ENCODE measurements at regions not wholly inside any gene's neighbourhood (a gene's known extent, or its start where the extent isn't known, plus 50 kb on each side); places are given as distances from the start of the nearest gene placed in this dataset.
A peak's percentile ranks its signal among the peaks of the same experiment; 100 is the strongest.

DNA sequence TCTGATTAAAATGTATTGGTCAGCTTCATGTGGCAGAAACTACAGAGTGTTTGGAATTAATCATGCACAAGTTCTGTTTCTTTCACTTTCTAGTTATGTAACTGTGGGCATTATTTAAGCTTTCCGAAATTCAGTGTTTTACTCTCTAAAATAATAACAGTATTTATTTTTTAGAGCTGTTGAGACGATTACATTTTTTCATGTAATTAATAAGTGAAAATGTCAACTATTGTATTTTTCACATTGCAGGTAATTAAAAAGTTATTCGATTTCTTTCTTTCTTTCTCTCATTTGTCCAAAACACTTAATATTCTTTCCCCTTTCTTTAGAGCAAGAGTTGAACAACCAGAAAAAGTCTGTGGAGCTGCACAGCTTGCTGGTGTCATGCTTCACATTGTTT is 559.4 kb upstream of the PCDH20 start:
- no peak for FAIRE-seq
- TF ChIP-seq, protein P1, sequence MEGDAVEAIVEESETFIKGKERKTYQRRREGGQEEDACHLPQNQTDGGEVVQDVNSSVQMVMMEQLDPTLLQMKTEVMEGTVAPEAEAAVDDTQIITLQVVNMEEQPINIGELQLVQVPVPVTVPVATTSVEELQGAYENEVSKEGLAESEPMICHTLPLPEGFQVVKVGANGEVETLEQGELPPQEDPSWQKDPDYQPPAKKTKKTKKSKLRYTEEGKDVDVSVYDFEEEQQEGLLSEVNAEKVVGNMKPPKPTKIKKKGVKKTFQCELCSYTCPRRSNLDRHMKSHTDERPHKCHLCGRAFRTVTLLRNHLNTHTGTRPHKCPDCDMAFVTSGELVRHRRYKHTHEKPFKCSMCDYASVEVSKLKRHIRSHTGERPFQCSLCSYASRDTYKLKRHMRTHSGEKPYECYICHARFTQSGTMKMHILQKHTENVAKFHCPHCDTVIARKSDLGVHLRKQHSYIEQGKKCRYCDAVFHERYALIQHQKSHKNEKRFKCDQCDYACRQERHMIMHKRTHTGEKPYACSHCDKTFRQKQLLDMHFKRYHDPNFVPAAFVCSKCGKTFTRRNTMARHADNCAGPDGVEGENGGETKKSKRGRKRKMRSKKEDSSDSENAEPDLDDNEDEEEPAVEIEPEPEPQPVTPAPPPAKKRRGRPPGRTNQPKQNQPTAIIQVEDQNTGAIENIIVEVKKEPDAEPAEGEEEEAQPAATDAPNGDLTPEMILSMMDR (IDR thresholded peaks at IDR 0.05; ENCODE audit: insufficient read depth, missing control alignments): no peak
- DNase-seq (ENCODE audit: insufficient read length, low spot score): no peak

DNA sequence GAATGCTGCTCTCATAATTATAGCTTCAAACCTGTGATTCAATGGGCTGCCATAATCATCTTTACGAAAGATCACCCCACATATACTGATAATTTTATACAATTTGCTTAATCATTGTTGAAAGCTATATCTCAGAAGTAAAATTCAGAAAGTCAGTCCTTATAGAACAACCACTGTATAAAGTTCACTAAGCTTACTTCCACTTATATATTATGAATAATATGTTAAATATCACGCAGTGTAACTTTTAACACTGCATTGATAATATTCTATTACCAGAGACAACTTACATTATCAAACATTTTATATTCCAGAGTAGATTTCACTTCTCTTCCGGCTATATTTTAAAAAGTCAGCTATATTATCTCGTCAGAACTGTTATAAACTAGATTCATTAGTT is 550.1 kb upstream of the PCDH20 start:
- FAIRE-seq: no peak
- no peak for DNase-seq (ENCODE audit: insufficient read length, low spot score)
- TF ChIP-seq, protein P1 (IDR thresholded peaks at IDR 0.05; ENCODE audit: insufficient read depth, missing control alignments): no peak

DNA sequence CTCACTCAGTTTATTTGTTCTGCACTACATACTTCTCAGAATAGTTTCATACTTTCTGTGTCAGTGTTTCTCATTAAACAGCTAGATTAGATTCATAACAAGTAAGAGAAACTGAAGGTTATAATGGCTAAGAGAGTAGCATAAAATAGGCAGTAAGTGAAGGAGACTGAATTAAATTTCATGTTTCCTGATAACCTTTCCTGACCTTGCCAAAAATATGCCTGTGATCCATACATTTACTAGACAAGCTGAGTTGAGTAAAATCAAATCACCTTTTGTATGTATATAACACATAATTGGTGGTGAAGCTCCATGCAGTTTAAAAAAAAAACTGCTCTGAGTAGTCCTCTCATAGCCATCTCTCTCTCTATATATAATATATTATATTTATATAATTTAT is 545.3 kb upstream of the PCDH20 start:
- TF ChIP-seq, protein P1 (IDR thresholded peaks at IDR 0.05; ENCODE audit: insufficient read depth, missing control alignments): no peak
- no peak for FAIRE-seq

DNA sequence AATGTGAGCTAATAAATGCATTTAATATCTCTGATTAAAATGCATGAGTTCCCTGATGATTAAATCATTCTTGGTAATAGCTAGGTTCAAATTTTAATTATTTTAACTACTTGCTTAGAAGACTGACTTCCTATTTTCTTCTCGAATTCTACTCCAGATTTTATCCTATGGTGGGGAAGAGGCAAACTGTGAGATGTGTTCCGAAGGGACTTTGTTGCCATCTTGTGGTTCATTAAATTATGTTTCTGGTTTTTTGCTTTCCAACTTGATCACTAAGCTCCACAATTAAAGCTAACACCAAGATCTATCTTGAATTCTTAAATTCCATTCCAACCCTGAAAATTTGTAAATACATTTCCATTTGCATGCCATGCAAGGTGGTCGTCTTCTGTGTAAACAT is 538.4 kb upstream of the PCDH20 start:
- FAIRE-seq (peak; percentile 83), DNase-seq (ENCODE audit: insufficient read length, low spot score) (no peak)
- TF ChIP-seq, protein P1 (IDR thresholded peaks at IDR 0.05; ENCODE audit: insufficient read depth, missing control alignments): peak; percentile 43

More for the DNA sequence above, 545.3 kb upstream of the PCDH20 start:
- no peak for DNase-seq (ENCODE audit: insufficient read length, low spot score)

DNA sequence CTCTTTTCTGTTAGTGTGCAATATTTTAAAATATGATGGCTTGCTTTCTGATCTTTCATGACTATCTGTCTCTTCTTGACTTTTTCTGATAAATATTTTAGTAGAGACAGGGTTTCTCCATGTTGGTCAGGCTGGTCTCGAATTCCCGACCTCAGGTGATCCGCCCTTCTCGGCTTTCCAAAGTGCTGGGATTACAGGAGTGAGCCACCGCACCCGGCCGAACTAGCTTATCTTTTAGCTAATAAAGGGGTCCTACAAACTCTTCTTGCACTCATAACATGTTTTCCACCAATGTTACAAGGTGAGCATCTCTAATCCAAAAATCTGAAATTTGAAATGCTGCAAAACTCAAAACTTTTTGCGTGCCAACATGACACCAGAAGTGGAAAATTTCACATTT is 535.2 kb upstream of the PCDH20 start:
- TF ChIP-seq, protein P1 (IDR thresholded peaks at IDR 0.05; ENCODE audit: insufficient read depth, missing control alignments): no peak

DNA sequence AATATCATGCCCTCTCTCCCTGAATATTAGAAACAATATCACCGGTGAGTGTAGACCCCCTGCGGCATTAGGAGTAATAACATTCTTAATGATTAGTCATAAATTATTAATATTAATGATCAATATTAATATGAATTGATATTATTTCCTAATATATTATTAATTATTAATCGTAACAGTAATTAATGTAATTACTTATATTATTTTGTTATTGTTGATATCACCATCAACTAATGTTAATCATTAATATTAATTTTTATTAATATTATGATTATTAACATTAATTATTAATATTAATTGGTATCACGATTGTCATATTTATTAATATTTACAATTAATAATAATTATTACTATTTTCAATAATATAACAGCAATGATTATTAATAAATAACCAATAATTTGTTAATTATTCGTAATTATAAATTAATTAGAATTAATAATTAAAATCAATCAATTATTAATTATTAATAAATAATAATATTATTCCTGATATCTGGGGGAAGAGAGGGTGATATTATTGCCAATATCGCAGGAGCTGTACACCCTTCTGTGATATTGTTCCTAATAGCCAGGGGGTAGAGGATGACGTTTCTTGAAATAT is 528.8 kb upstream of the PCDH20 start:
- FAIRE-seq: no peak
- DNase-seq (ENCODE audit: insufficient read length, low spot score): no peak
- TF ChIP-seq, protein P1 (IDR thresholded peaks at IDR 0.05; ENCODE audit: insufficient read depth, missing control alignments): no peak

More for the DNA sequence above, 535.2 kb upstream of the PCDH20 start:
- DNase-seq (ENCODE audit: insufficient read length, low spot score) (no peak), FAIRE-seq (no peak)

DNA sequence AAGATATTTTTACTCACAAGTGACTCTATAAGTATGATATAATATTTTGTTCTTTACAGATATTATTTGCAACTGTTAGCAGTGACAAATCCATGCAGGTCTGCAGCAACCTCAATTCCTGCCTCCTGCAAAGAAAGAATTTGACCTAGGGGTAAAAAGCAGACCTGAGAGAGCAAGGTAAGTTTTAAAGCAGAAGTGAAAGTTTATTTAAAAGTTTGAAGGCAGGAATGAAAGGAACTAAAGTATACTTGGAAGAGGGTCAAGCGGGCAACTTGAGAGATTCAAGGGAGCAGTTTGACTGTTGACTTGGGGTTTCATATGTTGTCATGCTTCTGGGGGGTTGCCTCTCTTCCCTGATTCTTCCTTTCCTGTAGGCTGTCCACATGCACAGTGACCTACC is 520.1 kb upstream of the PCDH20 start:
- TF ChIP-seq, protein P1 (IDR thresholded peaks at IDR 0.05; ENCODE audit: insufficient read depth, missing control alignments): no peak
- DNase-seq (ENCODE audit: insufficient read length, low spot score) (no peak), FAIRE-seq (no peak)
